ENCODE measurements at regions not wholly inside any gene's neighbourhood (a gene's known extent, or its start where the extent isn't known, plus 50 kb on each side); places are given as distances from the start of the nearest gene placed in this dataset.

DNA sequence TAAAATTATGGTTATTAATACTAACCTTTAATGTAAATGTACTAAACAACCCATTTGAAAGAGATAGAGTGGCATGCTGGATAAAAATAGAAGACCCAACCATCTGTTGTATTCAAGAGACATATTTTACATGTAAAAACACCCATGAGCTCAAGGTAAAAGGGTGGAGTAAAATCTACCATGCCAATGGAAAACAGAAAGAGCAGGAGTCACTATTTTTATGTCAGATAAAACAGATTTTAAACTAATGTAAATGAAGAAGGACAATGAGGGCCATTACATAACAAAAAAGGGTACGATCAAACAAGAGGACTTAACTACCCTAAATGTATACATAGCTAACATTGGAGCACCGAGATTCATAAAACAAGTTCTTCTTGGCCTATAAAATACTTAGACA, 66.3 kb downstream of the ITM2A start:
- ATAC-seq (ENCODE audit: low FRiP score): no peak
- whole genome bisulfite sequencing, 2 donors: 50 to 78% methylated on average over 2 of the region's 2 CpGs
- Histone ChIP-seq H3K4me1 (ENCODE audit: control insufficient read depth in 1 of 2, insufficient read depth in 2 of 2, low read length in 2 of 2) (no peaks in the 10 kb centered on the region), H3K36me3 (ENCODE audit: control insufficient read depth in 1 of 2, insufficient read depth in 2 of 2, low read length in 1 of 2) (no peaks in the 10 kb centered on the region), H3K9me3 (ENCODE audit: control insufficient read depth, low read length) (no peaks in the 10 kb centered on the region), H3K27ac (ENCODE audit: low read depth in 1 of 2, low read length in 2 of 2) (no peak overlapping the region), H3K27me3 (ENCODE audit: control insufficient read depth in 1 of 2, insufficient read depth in 2 of 2, low read length in 1 of 2) (no peaks in the 10 kb centered on the region), H3K4me3 (ENCODE audit: low read length in 2 of 2) (no peak overlapping the region)
- no peak for DNase-seq
- intact Hi-C loops (cut with DNase I): no loop called here

DNA sequence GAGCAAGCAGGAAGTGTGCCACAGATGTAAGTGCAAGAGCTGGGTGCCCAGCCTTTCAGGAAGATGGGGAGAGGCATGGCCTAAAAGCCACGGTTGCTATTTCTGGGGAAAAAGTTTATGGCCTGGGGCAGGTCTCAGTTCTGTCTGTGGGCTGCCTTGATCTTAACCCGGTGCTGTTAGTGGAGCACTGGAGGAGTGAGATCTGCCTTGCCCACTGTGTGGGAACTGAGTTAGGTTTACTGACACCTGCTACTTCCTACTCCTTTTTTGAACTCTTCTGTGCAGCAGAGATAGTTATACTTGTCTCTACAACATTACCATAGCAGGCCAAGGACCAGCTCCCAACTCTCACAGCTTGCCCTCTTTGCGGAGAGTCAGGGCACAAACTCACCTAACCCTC, 76.5 kb downstream of the ITM2A start:
- DNase-seq (no peak), ATAC-seq (ENCODE audit: low FRiP score) (no peak)
- H3K4me1 ChIP-seq (ENCODE audit: control insufficient read depth in 1 of 2, insufficient read depth in 2 of 2, low read length in 2 of 2): no peaks in the 10 kb centered on the region
- H3K4me3 ChIP-seq (ENCODE audit: low read length in 2 of 2): no peak overlapping the region
- intact Hi-C loops (cut with DNase I): no loop called here
- WGBS, 2 donors: 59 to 79% methylated on average over 3 of the region's 3 CpGs
- no peaks in the 10 kb centered on the region for H3K27me3 ChIP-seq (ENCODE audit: control insufficient read depth in 1 of 2, insufficient read depth in 2 of 2, low read length in 1 of 2)
- no peak overlapping the region for H3K27ac ChIP-seq (ENCODE audit: low read depth in 1 of 2, low read length in 2 of 2)
- H3K36me3 ChIP-seq (ENCODE audit: control insufficient read depth in 1 of 2, insufficient read depth in 2 of 2, low read length in 1 of 2): no peaks in the 10 kb centered on the region
- H3K9me3 ChIP-seq (ENCODE audit: control insufficient read depth, low read length): no peaks in the 10 kb centered on the region

DNA sequence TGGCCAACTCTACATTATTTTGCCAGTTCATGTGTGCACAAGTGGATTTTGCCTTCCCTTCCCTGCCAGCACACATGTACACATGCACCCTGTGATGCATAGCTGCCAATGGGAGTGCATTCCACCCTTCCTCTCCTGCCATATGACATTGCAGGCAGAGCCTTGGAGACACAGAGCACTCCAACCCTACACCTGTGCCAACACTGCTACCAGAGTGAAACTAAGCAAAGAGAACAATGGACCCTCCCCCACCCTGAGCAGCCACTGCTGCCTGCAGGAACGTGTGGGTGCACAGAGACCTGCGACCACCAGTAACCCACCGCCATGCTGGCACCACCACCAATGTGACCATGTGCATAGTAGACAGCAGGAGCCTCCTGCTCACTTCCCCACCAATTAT, 78.4 kb downstream of the ITM2A start:
- DNase-seq (no peak), ATAC-seq (ENCODE audit: low FRiP score) (peak; percentile 29)
- Histone ChIP-seq H3K4me3 (ENCODE audit: low read length in 2 of 2) (no peak overlapping the region), H3K4me1 (ENCODE audit: control insufficient read depth in 1 of 2, insufficient read depth in 2 of 2, low read length in 2 of 2) (no peaks in the 10 kb centered on the region), H3K27ac (ENCODE audit: low read depth in 1 of 2, low read length in 2 of 2) (no peak overlapping the region), H3K36me3 (ENCODE audit: control insufficient read depth in 1 of 2, insufficient read depth in 2 of 2, low read length in 1 of 2) (no peaks in the 10 kb centered on the region), H3K9me3 (ENCODE audit: control insufficient read depth, low read length) (no peaks in the 10 kb centered on the region), H3K27me3 (ENCODE audit: control insufficient read depth in 1 of 2, insufficient read depth in 2 of 2, low read length in 1 of 2) (no peaks in the 10 kb centered on the region)
- WGBS, 2 donors: 60 to 82% methylated on average over 3 of the region's 3 CpGs
- intact Hi-C loops (cut with DNase I): no loop called here

DNA sequence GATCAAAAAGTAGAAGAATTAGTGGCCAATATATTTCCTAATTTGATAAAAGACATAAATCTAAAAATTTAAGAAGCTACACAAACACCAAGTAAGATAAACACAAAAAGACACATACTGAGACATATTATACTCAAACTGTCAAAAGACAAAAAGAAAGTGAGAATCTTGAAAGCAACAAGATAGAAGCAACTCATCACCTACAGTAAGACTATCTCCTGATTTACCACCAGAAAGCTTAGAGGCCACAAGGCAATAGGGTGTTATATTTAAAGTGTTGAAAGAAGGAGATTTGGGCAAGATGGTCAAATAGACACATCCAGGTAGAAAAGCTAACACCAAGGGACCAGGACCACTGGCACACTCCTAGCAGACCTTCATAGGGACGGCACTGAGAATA, 79.4 kb downstream of the ITM2A start:
- 55 to 86% methylated on average over 1 of the region's 1 CpG for WGBS, 2 donors
- H3K27me3 ChIP-seq (ENCODE audit: control insufficient read depth in 1 of 2, insufficient read depth in 2 of 2, low read length in 1 of 2): no peaks in the 10 kb centered on the region
- no peaks in the 10 kb centered on the region for H3K36me3 ChIP-seq (ENCODE audit: control insufficient read depth in 1 of 2, insufficient read depth in 2 of 2, low read length in 1 of 2)
- no peaks in the 10 kb centered on the region for H3K4me1 ChIP-seq (ENCODE audit: control insufficient read depth in 1 of 2, insufficient read depth in 2 of 2, low read length in 2 of 2)
- ATAC-seq (ENCODE audit: low FRiP score) (no peak), DNase-seq (no peak)
- no peak overlapping the region for H3K27ac ChIP-seq (ENCODE audit: low read depth in 1 of 2, low read length in 2 of 2)
- H3K4me3 ChIP-seq (ENCODE audit: low read length in 2 of 2): no peak overlapping the region
- H3K9me3 ChIP-seq (ENCODE audit: control insufficient read depth, low read length): no peaks in the 10 kb centered on the region
- intact Hi-C loops (cut with DNase I): no loop called here

DNA sequence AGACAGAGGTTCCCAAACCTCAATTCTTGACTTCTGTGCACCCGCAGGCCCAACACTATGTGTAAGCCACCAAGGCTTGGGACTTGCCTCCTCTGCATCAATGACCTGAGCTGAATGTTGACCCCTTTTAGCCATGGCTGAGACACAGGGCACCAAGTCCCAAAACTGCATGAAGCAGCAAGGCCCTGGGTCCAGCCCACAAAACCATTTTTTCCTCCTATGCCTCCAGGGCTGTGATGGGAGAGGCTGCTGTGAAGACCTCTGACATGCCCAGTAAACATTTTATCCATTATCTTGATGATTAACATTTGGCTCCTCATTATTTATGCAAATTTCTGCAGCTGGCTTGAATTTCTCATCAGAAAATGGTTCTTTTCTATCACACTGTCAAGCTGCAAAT, 85.4 kb downstream of the ITM2A start:
- no peaks in the 10 kb centered on the region for H3K36me3 ChIP-seq (ENCODE audit: control insufficient read depth in 1 of 2, insufficient read depth in 2 of 2, low read length in 1 of 2)
- ATAC-seq (ENCODE audit: low FRiP score): no peak
- 95 to 98% methylated on average over 1 of the region's 1 CpG for WGBS, 2 donors
- H3K27ac ChIP-seq (ENCODE audit: low read depth in 1 of 2, low read length in 2 of 2): no peak overlapping the region
- no peaks in the 10 kb centered on the region for H3K4me1 ChIP-seq (ENCODE audit: control insufficient read depth in 1 of 2, insufficient read depth in 2 of 2, low read length in 2 of 2)
- intact Hi-C loops (cut with DNase I): no loop called here
- H3K9me3 ChIP-seq (ENCODE audit: control insufficient read depth, low read length): no peaks in the 10 kb centered on the region
- H3K4me3 ChIP-seq (ENCODE audit: low read length in 2 of 2): no peak overlapping the region
- no peak for DNase-seq
- H3K27me3 ChIP-seq (ENCODE audit: control insufficient read depth in 1 of 2, insufficient read depth in 2 of 2, low read length in 1 of 2): no peaks in the 10 kb centered on the region

DNA sequence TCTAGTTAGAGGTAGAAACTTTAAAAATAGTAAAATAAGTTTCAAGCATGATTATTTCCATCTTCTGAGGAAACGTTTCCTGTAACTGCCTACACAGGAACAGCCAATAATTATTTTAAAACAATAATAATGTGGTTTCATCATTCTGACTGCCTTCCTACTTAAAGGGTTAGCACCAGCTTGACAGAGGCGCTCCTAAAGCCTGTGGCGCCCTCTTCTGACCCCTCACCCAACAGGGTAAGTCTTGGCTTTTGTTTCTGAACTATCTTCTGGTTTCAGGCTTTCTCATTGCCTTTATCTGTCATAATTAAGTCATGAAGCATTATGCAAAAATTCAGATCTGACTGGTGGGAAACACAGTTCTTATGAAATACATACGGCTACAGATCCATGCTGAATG, 96.7 kb downstream of the ITM2A start:
- intact Hi-C loops (cut with DNase I): no loop called here
- H3K36me3 ChIP-seq (ENCODE audit: control insufficient read depth in 1 of 2, insufficient read depth in 2 of 2, low read length in 1 of 2): no peaks in the 10 kb centered on the region
- DNase-seq (peak; percentile 52 to 59), ATAC-seq (ENCODE audit: low FRiP score) (no peak)
- no peaks in the 10 kb centered on the region for H3K9me3 ChIP-seq (ENCODE audit: control insufficient read depth, low read length)
- H3K4me1 ChIP-seq (ENCODE audit: control insufficient read depth in 1 of 2, insufficient read depth in 2 of 2, low read length in 2 of 2): no peaks in the 10 kb centered on the region
- H3K4me3 ChIP-seq (ENCODE audit: low read length in 2 of 2): no peak overlapping the region
- H3K27ac ChIP-seq (ENCODE audit: low read depth in 1 of 2, low read length in 2 of 2): no peak overlapping the region
- H3K27me3 ChIP-seq (ENCODE audit: control insufficient read depth in 1 of 2, insufficient read depth in 2 of 2, low read length in 1 of 2): no peaks in the 10 kb centered on the region
- WGBS, 2 donors: 14 to 36% methylated on average over 4 of the region's 4 CpGs

DNA sequence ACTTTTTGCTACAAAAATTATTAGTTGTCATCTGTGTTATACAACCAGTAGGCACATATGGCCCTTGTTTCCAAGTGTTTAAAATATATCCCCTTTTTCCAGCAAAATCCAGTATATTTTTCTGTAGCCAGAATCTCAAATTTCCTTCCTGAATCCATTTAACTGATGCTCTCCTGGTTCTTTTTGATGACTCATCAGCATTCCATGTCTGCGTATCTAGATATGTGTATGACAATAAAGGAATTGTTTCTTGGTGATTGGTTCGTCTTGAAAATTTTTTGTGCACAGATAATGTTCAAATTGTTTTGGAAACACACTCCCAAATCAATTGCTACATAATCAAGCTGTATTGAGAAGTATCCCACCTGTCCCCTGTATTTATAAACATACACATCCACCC, 98.3 kb downstream of the ITM2A start:
- Histone ChIP-seq H3K9me3 (ENCODE audit: control insufficient read depth, low read length) (no peaks in the 10 kb centered on the region), H3K27me3 (ENCODE audit: control insufficient read depth in 1 of 2, insufficient read depth in 2 of 2, low read length in 1 of 2) (no peaks in the 10 kb centered on the region), H3K27ac (ENCODE audit: low read depth in 1 of 2, low read length in 2 of 2) (no peak overlapping the region), H3K4me3 (ENCODE audit: low read length in 2 of 2) (no peak overlapping the region), H3K4me1 (ENCODE audit: control insufficient read depth in 1 of 2, insufficient read depth in 2 of 2, low read length in 2 of 2) (no peaks in the 10 kb centered on the region), H3K36me3 (ENCODE audit: control insufficient read depth in 1 of 2, insufficient read depth in 2 of 2, low read length in 1 of 2) (no peaks in the 10 kb centered on the region)
- no peak for ATAC-seq (ENCODE audit: low FRiP score)
- no peak for DNase-seq
- 40 to 61% methylated on average over 2 of the region's 2 CpGs for WGBS, 2 donors
- intact Hi-C loops (cut with DNase I): no loop called here

DNA sequence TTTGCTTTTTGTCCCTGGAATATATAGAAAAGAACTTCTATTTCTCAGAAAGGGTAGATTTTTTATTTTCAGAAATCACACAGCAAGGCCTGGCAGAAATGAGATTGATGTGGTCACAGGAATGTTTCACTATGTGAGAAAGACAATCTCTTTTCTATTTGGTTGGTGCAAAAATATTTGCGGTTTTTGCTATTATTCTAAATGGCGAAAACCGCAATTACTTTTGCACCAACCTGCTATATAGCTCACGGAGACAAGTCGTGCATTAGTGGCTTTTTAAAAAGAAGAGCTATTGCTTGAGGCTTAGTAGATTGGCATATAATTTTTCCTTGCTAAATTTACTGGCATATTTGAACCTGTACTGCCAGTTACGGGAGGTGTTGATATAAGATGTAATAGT, 100.4 kb downstream of the ITM2A start:
- Histone ChIP-seq H3K36me3 (ENCODE audit: control insufficient read depth in 1 of 2, insufficient read depth in 2 of 2, low read length in 1 of 2) (no peaks in the 10 kb centered on the region), H3K4me1 (ENCODE audit: control insufficient read depth in 1 of 2, insufficient read depth in 2 of 2, low read length in 2 of 2) (no peaks in the 10 kb centered on the region), H3K27ac (ENCODE audit: low read depth in 1 of 2, low read length in 2 of 2) (no peak overlapping the region), H3K27me3 (ENCODE audit: control insufficient read depth in 1 of 2, insufficient read depth in 2 of 2, low read length in 1 of 2) (no peaks in the 10 kb centered on the region), H3K4me3 (ENCODE audit: low read length in 2 of 2) (no peak overlapping the region), H3K9me3 (ENCODE audit: control insufficient read depth, low read length) (no peaks in the 10 kb centered on the region)
- WGBS, 2 donors: 70 to 90% methylated on average over 6 of the region's 6 CpGs
- no peak for ATAC-seq (ENCODE audit: low FRiP score)
- intact Hi-C loops (cut with DNase I): no loop called here
- no peak for DNase-seq

DNA sequence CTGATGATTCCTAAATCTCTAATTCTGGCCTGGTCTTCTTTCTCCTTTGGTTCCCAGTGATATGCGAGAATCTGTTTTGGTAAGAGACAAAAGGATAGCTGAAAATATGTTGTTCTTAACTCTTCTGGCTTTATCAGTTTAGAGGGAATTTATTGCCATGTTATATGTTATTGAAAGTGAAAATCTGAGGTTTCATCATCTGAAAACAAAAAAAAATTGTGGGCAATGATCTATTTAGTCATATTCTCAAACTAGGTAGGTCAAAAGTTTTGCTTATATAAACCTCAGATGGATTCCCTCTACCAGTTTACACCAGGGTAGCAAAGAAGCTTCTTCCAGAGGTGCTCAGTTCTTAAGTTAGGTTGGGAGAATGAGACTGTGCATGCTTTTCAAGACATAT, 103.6 kb downstream of the ITM2A start:
- WGBS, 2 donors: 77 to 94% methylated on average over 1 of the region's 1 CpG
- intact Hi-C loops (cut with DNase I): no loop called here
- no peak for ATAC-seq (ENCODE audit: low FRiP score)
- no peaks in the 10 kb centered on the region for H3K9me3 ChIP-seq (ENCODE audit: control insufficient read depth, low read length)
- no peak overlapping the region for H3K4me3 ChIP-seq (ENCODE audit: low read length in 2 of 2)
- H3K27me3 ChIP-seq (ENCODE audit: control insufficient read depth in 1 of 2, insufficient read depth in 2 of 2, low read length in 1 of 2): no peaks in the 10 kb centered on the region
- H3K27ac ChIP-seq (ENCODE audit: low read depth in 1 of 2, low read length in 2 of 2): no peak overlapping the region
- H3K36me3 ChIP-seq (ENCODE audit: control insufficient read depth in 1 of 2, insufficient read depth in 2 of 2, low read length in 1 of 2): no peaks in the 10 kb centered on the region
- H3K4me1 ChIP-seq (ENCODE audit: control insufficient read depth in 1 of 2, insufficient read depth in 2 of 2, low read length in 2 of 2): no peaks in the 10 kb centered on the region
- DNase-seq: no peak

All from aorta (tissue), 5 donors.